OCI-LY1 (cell line): ENCODE measurements at regions not wholly inside any gene's neighbourhood (a gene's known extent, or its start where the extent isn't known, plus 50 kb on each side); places are given as distances from the start of the nearest gene placed in this dataset.

Experiments used
- EZH2 ChIP-seq: fragments of 200-600 bp; sonication (generic), shearing (Covaris generic); IDR thresholded peaks from 2 replicates; pipeline ENCODE4 v1.8.0; 2017; ENCODE audit warnings: borderline replicate concordance, mixed run types, mild to moderate bottlenecking, antibody characterized with exemption, low read length, moderate library complexity, mixed read lengths
- TF ChIP-seq, protein P1 (sequence below): fragments of 200-600 bp; sonication (generic), shearing (Covaris generic); IDR thresholded peaks from 2 replicates; pipeline ENCODE4 v1.5.1; 2017; ENCODE audit warnings: mild to moderate bottlenecking, antibody characterized with exemption, low read length, moderate library complexity, mixed read lengths

DNA sequence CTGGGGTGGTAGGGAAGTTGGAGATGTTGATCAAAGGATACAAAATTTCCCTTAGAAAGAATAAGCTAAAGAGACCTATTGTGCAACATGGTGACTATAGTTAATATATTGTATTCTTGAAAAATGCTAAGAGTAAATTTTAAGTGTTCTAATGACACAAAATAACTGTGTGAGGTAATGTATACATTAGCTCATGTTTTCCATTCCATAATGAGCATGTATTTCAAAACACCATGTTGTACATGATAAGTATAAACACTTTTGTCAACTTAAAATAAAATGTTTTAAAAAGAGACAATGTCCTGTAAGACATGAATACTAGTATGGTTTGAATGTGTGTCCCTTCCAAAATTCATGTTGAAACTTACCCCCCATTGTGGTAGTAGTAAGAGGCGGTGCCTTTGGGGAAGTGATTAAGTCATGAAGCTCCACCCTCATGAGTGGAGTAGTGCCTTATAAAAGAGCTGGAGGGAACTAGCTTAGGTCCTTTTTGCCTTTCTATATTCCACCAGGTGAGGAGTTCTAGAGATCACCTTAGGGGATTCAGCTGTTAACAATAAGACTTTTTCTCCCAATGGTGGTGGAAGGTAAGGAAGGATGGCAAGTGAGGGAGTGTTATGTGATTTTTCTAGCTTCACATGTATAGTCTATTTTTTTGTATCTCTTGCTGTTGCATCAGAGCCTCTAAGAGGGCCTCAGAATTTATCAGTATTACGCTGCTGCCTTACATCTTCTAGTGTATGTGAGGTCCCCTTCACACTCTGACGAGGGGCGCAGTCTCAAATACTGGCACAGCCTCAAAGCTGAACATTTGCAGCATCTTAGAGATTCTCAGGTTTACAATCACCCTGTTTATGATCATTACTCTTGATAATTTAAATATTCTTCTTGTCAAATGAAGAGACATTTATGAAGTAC is 94.9 kb upstream of the NREP start:
- TF ChIP-seq EZH2, result no peak
- TF ChIP-seq, protein P1, sequence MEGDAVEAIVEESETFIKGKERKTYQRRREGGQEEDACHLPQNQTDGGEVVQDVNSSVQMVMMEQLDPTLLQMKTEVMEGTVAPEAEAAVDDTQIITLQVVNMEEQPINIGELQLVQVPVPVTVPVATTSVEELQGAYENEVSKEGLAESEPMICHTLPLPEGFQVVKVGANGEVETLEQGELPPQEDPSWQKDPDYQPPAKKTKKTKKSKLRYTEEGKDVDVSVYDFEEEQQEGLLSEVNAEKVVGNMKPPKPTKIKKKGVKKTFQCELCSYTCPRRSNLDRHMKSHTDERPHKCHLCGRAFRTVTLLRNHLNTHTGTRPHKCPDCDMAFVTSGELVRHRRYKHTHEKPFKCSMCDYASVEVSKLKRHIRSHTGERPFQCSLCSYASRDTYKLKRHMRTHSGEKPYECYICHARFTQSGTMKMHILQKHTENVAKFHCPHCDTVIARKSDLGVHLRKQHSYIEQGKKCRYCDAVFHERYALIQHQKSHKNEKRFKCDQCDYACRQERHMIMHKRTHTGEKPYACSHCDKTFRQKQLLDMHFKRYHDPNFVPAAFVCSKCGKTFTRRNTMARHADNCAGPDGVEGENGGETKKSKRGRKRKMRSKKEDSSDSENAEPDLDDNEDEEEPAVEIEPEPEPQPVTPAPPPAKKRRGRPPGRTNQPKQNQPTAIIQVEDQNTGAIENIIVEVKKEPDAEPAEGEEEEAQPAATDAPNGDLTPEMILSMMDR, result no peak
